H1 (cell line): ENCODE measurements at regions not wholly inside any gene's neighbourhood (a gene's known extent, or its start where the extent isn't known, plus 50 kb on each side); places are given as distances from the start of the nearest gene placed in this dataset.

Experiments used
- CTCF ChIA-PET: fragments of 300-600 bp; sonication (Branson Sonifier 250); formaldehyde crosslinking; loops from one replicate; lab custom pipeline; 2021; ENCODE audit not compliant: partially characterized antibody; lab: Charles Lee
- POLR2A ChIA-PET: fragments of 300-600 bp; sonication (Branson Sonifier 250); formaldehyde crosslinking; loops from one replicate; lab custom pipeline; 2021; ENCODE audit warnings: inconsistent platforms; ENCODE audit not compliant: partially characterized antibody; lab: Charles Lee
- DNase-seq, 2 experiments: peaks; one replicate each; pipeline versions ENCODE4 v3.0.0 to v3.0.0-alpha.2; 2010 to 2022; ENCODE audit warnings: low spot score in 2 of 2, low read depth in 1 of 2, mixed read lengths in 1 of 2
- FAIRE-seq: peaks from 2 replicates; lab custom pipeline; 2011; peaks lifted over from hg19 to GRCh38; lab: Jason Lieb, UNC
- H2AFZ ChIP-seq: 2 replicates; pipeline ENCODE4 v1.8.1; 2012; ENCODE audit warnings: low read length, inconsistent platforms
- H2AK5ac ChIP-seq: 2 replicates; pipeline ENCODE4 v1.6.1; 2013; ENCODE audit warnings: low read depth, low read length
- H2BK120ac ChIP-seq: replicated peaks from 2 replicates; pipeline ENCODE3; 2013; ENCODE audit warnings: low read depth, low read length, inconsistent platforms
- H2BK12ac ChIP-seq: 2 replicates; pipeline ENCODE4 v1.6.1; 2013; ENCODE audit warnings: low read depth, low read length
- H2BK15ac ChIP-seq: 2 replicates; pipeline ENCODE4 v1.6.1; 2013; ENCODE audit warnings: low read length
- H2BK20ac ChIP-seq: 2 replicates; pipeline ENCODE4 v1.6.1; 2013; ENCODE audit warnings: low read length
- H2BK5ac ChIP-seq: 2 replicates; pipeline ENCODE4 v1.6.1; 2013; ENCODE audit warnings: low read depth, low read length
- H3K14ac ChIP-seq: 2 replicates; pipeline ENCODE4 v1.6.1; 2013; ENCODE audit warnings: inconsistent platforms; ENCODE audit not compliant: insufficient read length
- H3K18ac ChIP-seq: 2 replicates; pipeline ENCODE4 v1.6.1; 2013; ENCODE audit warnings: low read length; ENCODE audit errors: extremely low read depth
- H3K23ac ChIP-seq: 2 replicates; pipeline ENCODE4 v1.6.1; 2013; ENCODE audit warnings: inconsistent platforms; ENCODE audit not compliant: insufficient read length
- H3K23me2 ChIP-seq: 2 replicates; pipeline ENCODE4 v1.6.1; 2013; ENCODE audit warnings: low read depth, low read length
- H3K27ac ChIP-seq: 2 replicates; pipeline ENCODE4 v1.6.1; 2011; ENCODE audit warnings: low read depth, low read length, inconsistent platforms
- H3K27me3 ChIP-seq, 4 experiments: replicated peaks in 1 of 4; 1 replicate in 1 of 4; 2 replicates in 3 of 4; pipeline versions ENCODE4 v1.6.1 to v1.8.1; 2011 to 2013; ENCODE audit warnings: low read length in 3 of 4, mild to moderate bottlenecking in 3 of 4, inconsistent platforms in 2 of 4, mixed read lengths in 2 of 4, moderate library complexity in 1 of 4; ENCODE audit not compliant: control insufficient read depth in 3 of 4, insufficient read depth in 3 of 4; ENCODE audit errors: extremely low read depth in 1 of 4
- H3K36me3 ChIP-seq, 4 experiments: 2 replicates each; pipeline versions ENCODE4 v1.6.1 to v1.8.1; 2011 to 2013; ENCODE audit warnings: mild to moderate bottlenecking in 4 of 4, low read length in 3 of 4, moderate library complexity in 2 of 4, control low read depth in 1 of 4, inconsistent platforms in 1 of 4; ENCODE audit not compliant: insufficient read depth in 4 of 4, control insufficient read depth in 2 of 4
- H3K4ac ChIP-seq: replicated peaks from 2 replicates; pipeline ENCODE3; 2013; ENCODE audit warnings: low read length, low read depth, mixed read lengths, inconsistent platforms; ENCODE audit not compliant: insufficient read length
- H3K4me1 ChIP-seq, 4 experiments: replicated peaks in 1 of 4; 1 replicate in 1 of 4; 2 replicates in 3 of 4; pipeline versions ENCODE4 v1.6.1 to v1.8.1; 2011 to 2013; ENCODE audit warnings: low read length in 3 of 4, inconsistent platforms in 2 of 4, mixed read lengths in 1 of 4; ENCODE audit not compliant: insufficient read depth in 4 of 4, control insufficient read depth in 3 of 4
- H3K4me2 ChIP-seq, 2 experiments: 2 replicates each; pipeline versions ENCODE4 v1.6.1 to v1.8.1; 2011 to 2013; ENCODE audit warnings: low read depth in 2 of 2, low read length in 2 of 2, control low read depth in 1 of 2, inconsistent platforms in 1 of 2, mild to moderate bottlenecking in 1 of 2; ENCODE audit not compliant: insufficient read depth in 1 of 2
- H3K4me3 ChIP-seq, 4 experiments: fragments of 200-600, 300-600 bp in 1 of 4; sonication (generic), shearing (Covaris generic), sonication (Bioruptor Twin) in 1 of 4; 2 replicates each; pipeline versions ENCODE4 v1.5.1 to v1.8.1; 2011 to 2016; ENCODE audit warnings: low read length in 4 of 4, low read depth in 3 of 4, control low read depth in 2 of 4, inconsistent platforms in 2 of 4, mild to moderate bottlenecking in 2 of 4, mixed read lengths in 1 of 4, moderate library complexity in 1 of 4; ENCODE audit not compliant: insufficient read depth in 2 of 4; ENCODE audit errors: extremely low read depth in 1 of 4
- H3K56ac ChIP-seq: replicated peaks from 2 replicates; pipeline ENCODE3; 2013; ENCODE audit warnings: low read depth, mild to moderate bottlenecking, mixed read lengths, low read length, inconsistent platforms; ENCODE audit not compliant: insufficient read length
- H3K79me1 ChIP-seq: 2 replicates; pipeline ENCODE4 v1.6.1; 2013; ENCODE audit warnings: low read depth, low read length, control low read depth
- H3K79me2 ChIP-seq, 2 experiments: 2 replicates each; pipeline versions ENCODE4 v1.6.1 to v1.8.1; 2012 to 2013; ENCODE audit warnings: low read length in 2 of 2, mild to moderate bottlenecking in 2 of 2, inconsistent platforms in 1 of 2; ENCODE audit not compliant: insufficient read depth in 2 of 2, control insufficient read depth in 1 of 2
- H3K9ac ChIP-seq, 4 experiments: replicated peaks in 1 of 4; 1 replicate in 1 of 4; 2 replicates in 3 of 4; pipeline versions ENCODE4 v1.6.1 to v1.8.1; 2011 to 2013; ENCODE audit warnings: low read depth in 3 of 4, low read length in 3 of 4, control low read depth in 2 of 4, mild to moderate bottlenecking in 2 of 4, moderate library complexity in 2 of 4, inconsistent platforms in 1 of 4; ENCODE audit errors: extremely low read depth in 1 of 4
- H3K9me3 ChIP-seq, 2 experiments: 2 replicates each; pipeline versions ENCODE4 v1.6.1 to v1.8.1; 2012 to 2013; ENCODE audit warnings: mild to moderate bottlenecking in 2 of 2, moderate library complexity in 2 of 2, control low read depth in 1 of 2, inconsistent platforms in 1 of 2, low read depth in 1 of 2, low read length in 1 of 2, mixed read lengths in 1 of 2; ENCODE audit not compliant: insufficient read depth in 2 of 2
- H4K20me1 ChIP-seq, 2 experiments: replicated peaks in 1 of 2; 2 replicates each; pipeline versions ENCODE3 to v1.8.1; 2011 to 2013; ENCODE audit warnings: inconsistent platforms in 2 of 2, low read length in 2 of 2, mild to moderate bottlenecking in 1 of 2; ENCODE audit not compliant: insufficient read depth in 2 of 2, control insufficient read depth in 1 of 2
- H4K5ac ChIP-seq: 2 replicates; pipeline ENCODE4 v1.6.1; 2013; ENCODE audit warnings: low read length, low read depth, mixed read lengths, inconsistent platforms; ENCODE audit not compliant: insufficient read length
- H4K8ac ChIP-seq: 2 replicates; pipeline ENCODE4 v1.8.0; 2013; ENCODE audit warnings: mild to moderate bottlenecking, moderate library complexity, low read length, inconsistent platforms; ENCODE audit not compliant: insufficient read depth; ENCODE audit errors: extremely low read depth
- H4K91ac ChIP-seq: replicated peaks from 2 replicates; pipeline ENCODE3; 2013; ENCODE audit warnings: low read length, mixed read lengths, inconsistent platforms; ENCODE audit not compliant: insufficient read length
- CTBP2 ChIP-seq: IDR thresholded peaks from 2 replicates; pipeline ENCODE4 v1.7.0; 2011; ENCODE audit warnings: borderline replicate concordance, mild to moderate bottlenecking, moderate library complexity, mixed read lengths, low read length; ENCODE audit not compliant: insufficient read depth, insufficient read length
- HDAC2 ChIP-seq, 2 experiments: fragments of 300-600 bp in 1 of 2; sonication (generic) in 1 of 2; IDR thresholded peaks; 2 replicates each; pipeline ENCODE4 v1.6.1; 2011 to 2012; ENCODE audit warnings: low read depth in 2 of 2, low read length in 2 of 2, mild to moderate bottlenecking in 2 of 2, moderate library complexity in 2 of 2, borderline replicate concordance in 1 of 2, inconsistent platforms in 1 of 2
- WGBS, 2 experiments: shearing (Covaris generic) in 1 of 2; methylation state at CpG; one replicate each; pipeline versions ENCODE4 v1.1.6 to v1.1.7; 2013 to 2015; ENCODE audit warnings: low lambda C conversion rate in 2 of 2, mixed read lengths in 2 of 2, inconsistent platforms in 1 of 2, low coverage in 1 of 2, missing lambda C conversion rate in 1 of 2; ENCODE audit not compliant: insufficient replicate concordance in 2 of 2, insufficient coverage in 1 of 2, insufficient read length in 1 of 2; ENCODE audit errors: extremely low coverage in 1 of 2, missing lambda C conversion rate in 1 of 2; 5-methylcytosine and 5-hydroxymethylcytosine counted together

- Histone ChIP-seq H3K79me2 (no peaks in the 10 kb centered on the region), H3K56ac (no peak overlapping the region), H2BK12ac (no peak overlapping the region), H2BK20ac (no peak overlapping the region), H3K4me2 (peak overlapping the region; percentile 39 to 60; a peak in 3 of 4 replicates), H3K9me3 (no peaks in the 10 kb centered on the region), H2BK15ac (no peak overlapping the region), H3K4me1 (peaks cover 2 to 14% (median 7%) of the 10 kb centered on the region in 4 experiments; a peak in 6 of 7 replicates), H3K18ac (0 out of 2 replicates have a peak overlapping the region, but pooled peaks have one; percentile 3), H3K9ac (no peak overlapping the region), H3K36me3 (no peaks in the 10 kb centered on the region), H4K8ac (no peak overlapping the region), H4K5ac (no peak overlapping the region), H3K14ac (no peak overlapping the region), H4K91ac (no peak overlapping the region), H3K27me3 (peaks cover 2 to 22% (median 5%) of the 10 kb centered on the region in 4 experiments), H2BK120ac (no peak overlapping the region), H2AFZ (no peak overlapping the region), H3K79me1 (no peaks in the 10 kb centered on the region), H3K4ac (no peak overlapping the region), H3K23me2 (peaks cover 2% of the 10 kb centered on the region; the same call in 1 of the 2 replicates), H3K4me3 (0 out of 8 replicates have a peak overlapping the region, but pooled peaks of 1 of the 4 experiments have one; percentile 15), H2BK5ac (no peak overlapping the region), H3K23ac (no peak overlapping the region), H3K27ac (no peak overlapping the region), H2AK5ac (no peak overlapping the region), H4K20me1 (no peaks in the 10 kb centered on the region)
- FAIRE-seq (no peak), DNase-seq (no peak)
- WGBS, 2 experiments: 90% methylated on average over 1 of the region's 1 CpG; no CpG with 5 or more reads in 1 of the 2 experiments
- TF ChIP-seq CTBP2 (peak; percentile 20), HDAC2 (IDR thresholded peaks at IDR 0.05; ENCODE audit: borderline replicate concordance in 1 of 2, low read depth in 2 of 2, low read length in 2 of 2) (no peak)
- ChIA-PET POLR2A (no interaction called here), CTCF (interaction anchor here (0.9 to 2.3 kb wide), 4 partner anchors 9 to 349 kb away, joined by 3 to 8 read pairs (median 4); no protein-coding TSS in a partner anchor)
Measured at GRCh38 chr2:148578493-148578884, 66.1 kb upstream of the EPC2 start.
